Endodermal cell (in vitro differentiated cells): ENCODE measurements at regions not wholly inside any gene's neighbourhood (a gene's known extent, or its start where the extent isn't known, plus 50 kb on each side); places are given as distances from the start of the nearest gene placed in this dataset.

Experiments
- DNase-seq: peaks from one replicate; pipeline ENCODE4 v3.0.0-alpha.2; 2017
- H3K27ac ChIP-seq: 2 replicates; pipeline ENCODE4 v1.5.1; 2013; ENCODE audit warnings: mild to moderate bottlenecking, low read depth, low read length, moderate library complexity
- H3K27me3 ChIP-seq: 2 replicates; pipeline ENCODE4 v1.6.1; 2013; ENCODE audit warnings: mild to moderate bottlenecking, low read length, moderate library complexity; ENCODE audit not compliant: insufficient read depth, control insufficient read depth, poor library complexity, severe bottlenecking
- H3K36me3 ChIP-seq: 2 replicates; pipeline ENCODE4 v1.7.0; 2013; ENCODE audit warnings: mild to moderate bottlenecking, low read length, moderate library complexity; ENCODE audit not compliant: control insufficient read depth, insufficient read depth
- H3K4me1 ChIP-seq: one replicate; pipeline ENCODE4 v1.7.0; 2013; ENCODE audit warnings: low read length; ENCODE audit not compliant: control insufficient read depth, insufficient read depth
- H3K4me3 ChIP-seq: 2 replicates; pipeline ENCODE4 v1.5.1; 2013; ENCODE audit warnings: mild to moderate bottlenecking, low read length, moderate library complexity
- H3K9ac ChIP-seq: 2 replicates; pipeline ENCODE4 v1.6.1; 2013; ENCODE audit warnings: mild to moderate bottlenecking, low read length, moderate library complexity; ENCODE audit not compliant: poor library complexity, severe bottlenecking; ENCODE audit errors: extremely low read depth
- H3K9me3 ChIP-seq: 2 replicates; pipeline ENCODE4 v1.6.1; 2013; ENCODE audit warnings: mild to moderate bottlenecking, low read length, moderate library complexity; ENCODE audit not compliant: control insufficient read depth
- H3K27ac Mint-ChIP-seq: 2 replicates; pipeline ENCODE4 v1.8.0; 2020; ENCODE audit warnings: mixed read lengths
- H3K27me3 Mint-ChIP-seq: 2 replicates; pipeline ENCODE4 v1.8.0; 2021; ENCODE audit warnings: mild to moderate bottlenecking, mixed read lengths; ENCODE audit not compliant: insufficient read depth
- H3K36me3 Mint-ChIP-seq: 2 replicates; pipeline ENCODE4 v1.8.0; 2020; ENCODE audit warnings: low read depth, mixed read lengths
- H3K4me1 Mint-ChIP-seq: 2 replicates; pipeline ENCODE4 v1.8.0; 2020; ENCODE audit warnings: mixed read lengths
- H3K4me3 Mint-ChIP-seq: 2 replicates; pipeline ENCODE4 v1.8.0; 2020; ENCODE audit warnings: mild to moderate bottlenecking, moderate library complexity, mixed read lengths
- H3K9me3 Mint-ChIP-seq: 2 replicates; pipeline ENCODE4 v1.8.0; 2020; ENCODE audit warnings: mild to moderate bottlenecking, mixed read lengths
- WGBS, 2 experiments: methylation state at CpG; one replicate each; pipeline versions ENCODE4 v1.1.5 to v1.1.7; 2013; ENCODE audit warnings: missing lambda C conversion rate in 2 of 2, mixed read lengths in 1 of 2; ENCODE audit not compliant: insufficient coverage in 1 of 2, insufficient read length in 1 of 2; 5-methylcytosine and 5-hydroxymethylcytosine counted together
- TF ChIP-seq, protein P1 (sequence below): fragments of 200-600 bp; sonication (generic); conservative IDR thresholded peaks from 2 replicates; pipeline ENCODE4 v1.5.0; 2021; ENCODE audit warnings: antibody characterized with exemption, mild to moderate bottlenecking

DNA sequence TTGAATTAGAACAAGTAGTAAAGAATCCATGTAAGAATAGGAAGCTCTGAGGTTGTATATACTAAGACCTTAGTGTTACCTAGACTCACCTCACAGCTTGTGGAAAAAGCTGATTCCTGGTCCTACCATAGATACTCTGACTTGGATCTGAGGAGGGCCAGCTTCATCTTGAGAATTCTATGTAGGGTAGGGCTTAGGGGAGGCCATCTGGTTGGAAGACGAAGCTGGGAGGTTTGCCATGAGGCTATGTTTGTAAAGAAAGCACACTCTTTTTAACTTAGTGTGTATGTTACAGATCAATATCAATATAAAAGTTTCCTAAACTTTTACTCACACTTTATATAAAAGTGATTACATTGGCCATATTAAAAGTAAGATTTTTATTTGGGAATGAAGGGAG, 77.1 kb upstream of the GALNT5 start:
- WGBS, 2 experiments = 100% methylated on average over 1 of the region's 1 CpG; no CpG with 5 or more reads in 1 of the 2 experiments
- no peaks in the 10 kb centered on the region for H3K27me3 ChIP-seq
- H3K27ac ChIP-seq = no peak overlapping the region
- Mint-ChIP-seq H3K4me3 (no peak overlapping the region), H3K36me3 (no peaks in the 10 kb centered on the region), H3K9me3 (peaks cover 1% of the 10 kb centered on the region), H3K27me3 (no peaks in the 10 kb centered on the region), H3K27ac (no peak overlapping the region), H3K4me1 (peaks cover 3% of the 10 kb centered on the region)
- no peak overlapping the region for H3K9ac ChIP-seq
- no peak overlapping the region for H3K4me3 ChIP-seq
- H3K4me1 ChIP-seq = no peaks in the 10 kb centered on the region
- no peaks in the 10 kb centered on the region for H3K9me3 ChIP-seq
- DNase-seq = no peak
- TF ChIP-seq, protein P1, sequence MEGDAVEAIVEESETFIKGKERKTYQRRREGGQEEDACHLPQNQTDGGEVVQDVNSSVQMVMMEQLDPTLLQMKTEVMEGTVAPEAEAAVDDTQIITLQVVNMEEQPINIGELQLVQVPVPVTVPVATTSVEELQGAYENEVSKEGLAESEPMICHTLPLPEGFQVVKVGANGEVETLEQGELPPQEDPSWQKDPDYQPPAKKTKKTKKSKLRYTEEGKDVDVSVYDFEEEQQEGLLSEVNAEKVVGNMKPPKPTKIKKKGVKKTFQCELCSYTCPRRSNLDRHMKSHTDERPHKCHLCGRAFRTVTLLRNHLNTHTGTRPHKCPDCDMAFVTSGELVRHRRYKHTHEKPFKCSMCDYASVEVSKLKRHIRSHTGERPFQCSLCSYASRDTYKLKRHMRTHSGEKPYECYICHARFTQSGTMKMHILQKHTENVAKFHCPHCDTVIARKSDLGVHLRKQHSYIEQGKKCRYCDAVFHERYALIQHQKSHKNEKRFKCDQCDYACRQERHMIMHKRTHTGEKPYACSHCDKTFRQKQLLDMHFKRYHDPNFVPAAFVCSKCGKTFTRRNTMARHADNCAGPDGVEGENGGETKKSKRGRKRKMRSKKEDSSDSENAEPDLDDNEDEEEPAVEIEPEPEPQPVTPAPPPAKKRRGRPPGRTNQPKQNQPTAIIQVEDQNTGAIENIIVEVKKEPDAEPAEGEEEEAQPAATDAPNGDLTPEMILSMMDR = no peak
- H3K36me3 ChIP-seq = no peaks in the 10 kb centered on the region

DNA sequence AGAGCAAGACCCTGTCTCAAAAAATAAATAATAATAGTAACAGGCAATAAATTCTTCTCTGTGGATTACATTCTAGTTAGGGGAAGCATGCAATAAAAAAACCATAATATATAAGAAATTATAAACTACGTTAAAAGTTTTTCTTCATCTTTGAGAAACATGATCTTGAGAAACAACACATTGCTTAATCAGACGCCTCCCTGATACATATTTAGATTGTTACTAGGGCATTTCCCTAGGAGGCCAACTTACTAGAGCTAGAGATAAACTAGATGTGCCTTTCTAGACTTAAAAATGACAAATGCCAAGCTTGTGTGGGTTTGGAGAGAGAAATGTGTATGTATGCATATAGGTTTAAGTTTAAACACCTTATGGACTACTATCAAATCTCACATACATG, 76.3 kb upstream of the GALNT5 start:
- Mint-ChIP-seq H3K4me1 (peaks cover 3% of the 10 kb centered on the region), H3K27ac (no peak overlapping the region), H3K9me3 (peaks cover 1% of the 10 kb centered on the region), H3K27me3 (no peaks in the 10 kb centered on the region), H3K36me3 (no peaks in the 10 kb centered on the region), H3K4me3 (no peak overlapping the region)
- H3K4me3 ChIP-seq = no peak overlapping the region
- TF ChIP-seq, protein P1 = no peak
- no peaks in the 10 kb centered on the region for H3K27me3 ChIP-seq
- no peak overlapping the region for H3K9ac ChIP-seq
- no peaks in the 10 kb centered on the region for H3K36me3 ChIP-seq
- no peak overlapping the region for H3K27ac ChIP-seq
- H3K9me3 ChIP-seq = no peaks in the 10 kb centered on the region
- no peaks in the 10 kb centered on the region for H3K4me1 ChIP-seq
- WGBS, 2 experiments = 90% methylated on average over 2 of the region's 2 CpGs; no CpG with 5 or more reads in 1 of the 2 experiments
- DNase-seq = no peak

DNA sequence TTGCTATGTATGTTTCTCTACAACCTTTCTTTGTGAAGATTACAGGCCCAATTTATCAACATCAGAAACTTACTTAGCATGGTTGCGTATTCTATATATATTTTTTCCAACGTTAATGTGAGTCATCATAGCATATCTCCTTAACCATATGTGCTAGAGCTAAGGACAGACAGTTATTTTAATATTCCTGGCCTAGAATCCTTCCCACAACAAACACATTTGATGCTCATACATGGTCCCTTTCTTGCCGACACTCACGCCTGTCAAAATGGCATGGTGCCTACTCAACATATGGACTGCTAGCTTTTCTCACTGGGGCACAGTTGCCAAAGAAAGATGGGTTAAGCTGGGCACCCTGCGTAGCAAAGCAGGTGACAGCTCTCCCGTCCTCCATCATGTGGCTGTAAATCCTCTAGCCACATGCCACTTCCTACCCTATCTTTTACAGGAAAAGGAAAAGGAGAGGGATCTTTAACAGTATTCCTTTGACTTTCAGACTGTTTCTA, 75.2 kb upstream of the GALNT5 start:
- Mint-ChIP-seq H3K4me1 (peaks cover 3% of the 10 kb centered on the region), H3K4me3 (no peak overlapping the region), H3K36me3 (no peaks in the 10 kb centered on the region), H3K27me3 (no peaks in the 10 kb centered on the region), H3K9me3 (no peaks in the 10 kb centered on the region), H3K27ac (no peak overlapping the region)
- DNase-seq = no peak
- H3K9me3 ChIP-seq = no peaks in the 10 kb centered on the region
- no peaks in the 10 kb centered on the region for H3K27me3 ChIP-seq
- H3K9ac ChIP-seq = no peak overlapping the region
- no peak overlapping the region for H3K27ac ChIP-seq
- H3K4me1 ChIP-seq = no peaks in the 10 kb centered on the region
- no peaks in the 10 kb centered on the region for H3K36me3 ChIP-seq
- 88 to 98% methylated on average over 4 to 6 of the region's 6 CpGs for WGBS, 2 experiments
- TF ChIP-seq, protein P1 = no peak
- no peak overlapping the region for H3K4me3 ChIP-seq
